CD4-positive, alpha-beta T cell (primary cell): ENCODE measurements at regions not wholly inside any gene's neighbourhood (a gene's known extent, or its start where the extent isn't known, plus 50 kb on each side); places are given as distances from the start of the nearest gene placed in this dataset.

Source experiments
- ATAC-seq: fragments of 200-7000 bp; cut with Tn5 transposase; one replicate; pipeline ENCODE4 v1.10.0; 2022; ENCODE audit warnings: mild to moderate bottlenecking; ENCODE audit not compliant: poor library complexity
- CTCF ChIA-PET: fragments of 350-600 bp; sonication (Branson Sonifier 250); formaldehyde crosslinking; loops from one replicate; lab custom pipeline; 2021; ENCODE audit warnings: antibody characterized with exemption, inconsistent platforms; lab: Charles Lee
- POLR2A ChIA-PET: fragments of 350-600 bp; sonication (Branson Sonifier 250); formaldehyde crosslinking; loops from one replicate; lab custom pipeline; 2021; ENCODE audit warnings: antibody characterized with exemption, inconsistent platforms; lab: Charles Lee
- DNase-seq, 14 experiments: peaks; one replicate each; pipeline ENCODE4 v3.0.0-alpha.2; 2013 to 2020; ENCODE audit warnings: mixed read lengths in 2 of 14
- H3K27ac ChIP-seq, 2 donors: one replicate each; pipeline versions ENCODE4 v1.5.1 to v1.7.0; 2013; ENCODE audit warnings: low read length in 2 of 2, low read depth in 1 of 2, mild to moderate bottlenecking in 1 of 2
- H3K27me3 ChIP-seq, 2 experiments: 1 replicate in 1 of 2; 2 replicates in 1 of 2; pipeline versions ENCODE4 v1.6.1 to v1.7.0; 2013; ENCODE audit warnings: low read length in 2 of 2, control low read depth in 1 of 2, mild to moderate bottlenecking in 1 of 2, moderate library complexity in 1 of 2; ENCODE audit not compliant: insufficient read depth in 2 of 2, control insufficient read depth in 1 of 2
- H3K36me3 ChIP-seq: one replicate; pipeline ENCODE4 v1.6.1; 2013; ENCODE audit warnings: low read length, control low read depth; ENCODE audit not compliant: insufficient read depth
- H3K4me1 ChIP-seq: one replicate; pipeline ENCODE4 v1.6.1; 2013; ENCODE audit warnings: low read length, control low read depth; ENCODE audit not compliant: insufficient read depth
- H3K4me3 ChIP-seq: one replicate; pipeline ENCODE4 v1.5.1; 2013; ENCODE audit warnings: mild to moderate bottlenecking, low read length, moderate library complexity
- H3K9me3 ChIP-seq, 2 experiments: 1 replicate in 1 of 2; 2 replicates in 1 of 2; pipeline versions ENCODE4 v1.6.1 to v1.7.0; 2013; ENCODE audit warnings: low read length in 2 of 2, mild to moderate bottlenecking in 2 of 2, control low read depth in 1 of 2, moderate library complexity in 1 of 2; ENCODE audit not compliant: control insufficient read depth in 1 of 2, insufficient read depth in 1 of 2
- H3K27ac Mint-ChIP-seq: one replicate; pipeline ENCODE4 v1.8.0; 2020; ENCODE audit warnings: mixed read lengths
- H3K27me3 Mint-ChIP-seq: one replicate; pipeline ENCODE4 v1.8.0; 2021; ENCODE audit warnings: mixed read lengths
- H3K36me3 Mint-ChIP-seq: one replicate; pipeline ENCODE4 v1.8.0; 2021; ENCODE audit warnings: low read depth, mixed read lengths
- H3K4me1 Mint-ChIP-seq: one replicate; pipeline ENCODE4 v1.8.0; 2021; ENCODE audit warnings: low read depth, mixed read lengths
- H3K4me3 Mint-ChIP-seq: one replicate; pipeline ENCODE4 v1.8.0; 2020; ENCODE audit warnings: mild to moderate bottlenecking, mixed read lengths
- H3K9me3 Mint-ChIP-seq: one replicate; pipeline ENCODE4 v1.8.0; 2020; ENCODE audit warnings: mixed read lengths
- intact Hi-C, 2 experiments: fragments of 100-400 bp; cut with DNase I in 1 of 2; cut with micrococcal nuclease in 1 of 2; formaldehyde crosslinking; loops; one replicate each; pipeline versions ENCODE4 v1.15.1 to v1.9.0; 2023 to 2025; cut with DNase I, micrococcal nuclease
- TF ChIP-seq, protein P1 (sequence below): fragments of 200-600 bp; IDR thresholded peaks from one replicate; pipeline ENCODE4 v1.8.0; 2022; ENCODE audit warnings: antibody characterized with exemption, mild to moderate bottlenecking

DNA sequence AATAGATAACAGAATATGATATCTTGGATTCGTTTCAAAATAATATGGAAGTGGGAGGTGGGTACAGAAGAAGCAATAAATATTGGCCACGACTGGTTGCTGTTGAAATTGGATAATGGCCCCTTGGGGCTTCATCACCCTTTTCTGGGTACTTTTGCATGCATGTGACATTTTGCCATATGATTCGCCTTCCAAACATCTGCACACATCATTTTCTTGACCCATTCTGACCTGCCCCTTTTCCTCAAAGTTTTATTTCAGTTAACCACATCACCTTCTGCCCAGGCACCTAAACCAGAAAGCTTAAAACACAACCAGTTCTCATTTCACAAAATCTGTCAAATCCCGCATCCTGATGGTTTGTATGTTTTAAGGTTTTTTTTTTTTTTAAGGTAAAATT is 116.7 kb upstream of the AGAP1 start:
- Histone ChIP-seq H3K9me3 (peaks cover 0 to 3% of the 10 kb centered on the region in 2 experiments), H3K4me1 (no peaks in the 10 kb centered on the region), H3K27ac (no peak overlapping the region), H3K4me3 (no peak overlapping the region), H3K27me3 (peaks cover 0 to 7% of the 10 kb centered on the region in 2 experiments), H3K36me3 (no peaks in the 10 kb centered on the region)
- Mint-ChIP-seq H3K36me3 (no peaks in the 10 kb centered on the region), H3K4me1 (no peaks in the 10 kb centered on the region), H3K9me3 (no peaks in the 10 kb centered on the region), H3K27me3 (peaks cover 26% of the 10 kb centered on the region), H3K27ac (no peak overlapping the region), H3K4me3 (no peak overlapping the region)
- ATAC-seq, result no peak
- POLR2A ChIA-PET, result no interaction called here
- no peak for DNase-seq
- intact Hi-C loops, result no loop called here
- CTCF ChIA-PET, result no interaction called here
- TF ChIP-seq, protein P1, sequence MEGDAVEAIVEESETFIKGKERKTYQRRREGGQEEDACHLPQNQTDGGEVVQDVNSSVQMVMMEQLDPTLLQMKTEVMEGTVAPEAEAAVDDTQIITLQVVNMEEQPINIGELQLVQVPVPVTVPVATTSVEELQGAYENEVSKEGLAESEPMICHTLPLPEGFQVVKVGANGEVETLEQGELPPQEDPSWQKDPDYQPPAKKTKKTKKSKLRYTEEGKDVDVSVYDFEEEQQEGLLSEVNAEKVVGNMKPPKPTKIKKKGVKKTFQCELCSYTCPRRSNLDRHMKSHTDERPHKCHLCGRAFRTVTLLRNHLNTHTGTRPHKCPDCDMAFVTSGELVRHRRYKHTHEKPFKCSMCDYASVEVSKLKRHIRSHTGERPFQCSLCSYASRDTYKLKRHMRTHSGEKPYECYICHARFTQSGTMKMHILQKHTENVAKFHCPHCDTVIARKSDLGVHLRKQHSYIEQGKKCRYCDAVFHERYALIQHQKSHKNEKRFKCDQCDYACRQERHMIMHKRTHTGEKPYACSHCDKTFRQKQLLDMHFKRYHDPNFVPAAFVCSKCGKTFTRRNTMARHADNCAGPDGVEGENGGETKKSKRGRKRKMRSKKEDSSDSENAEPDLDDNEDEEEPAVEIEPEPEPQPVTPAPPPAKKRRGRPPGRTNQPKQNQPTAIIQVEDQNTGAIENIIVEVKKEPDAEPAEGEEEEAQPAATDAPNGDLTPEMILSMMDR, result no peak

DNA sequence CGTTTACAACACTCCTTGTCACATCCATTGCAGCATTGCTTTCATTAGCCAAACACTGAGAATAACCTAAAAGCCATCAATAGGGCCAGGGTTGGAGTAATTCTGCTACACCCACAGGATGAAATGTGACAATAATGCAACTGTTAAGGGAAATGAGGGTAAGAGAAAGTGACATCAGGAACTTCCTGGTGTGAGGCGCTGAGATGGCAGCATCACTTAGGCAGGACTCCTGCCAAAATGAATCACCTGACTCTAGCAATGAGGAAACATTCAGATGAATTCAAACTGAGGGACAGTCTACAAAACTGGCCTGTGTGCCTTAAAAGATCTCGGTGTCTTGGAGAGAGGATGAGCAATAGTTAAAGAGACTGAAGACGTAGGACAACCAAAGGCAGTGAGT is 115.6 kb upstream of the AGAP1 start:
- H3K9me3 ChIP-seq, result peaks cover 0 to 3% of the 10 kb centered on the region in 2 experiments
- no peaks in the 10 kb centered on the region for H3K4me1 ChIP-seq
- H3K4me3 Mint-ChIP-seq, result no peak overlapping the region
- ChIA-PET CTCF (no interaction called here), POLR2A (no interaction called here)
- H3K27me3 Mint-ChIP-seq, result peaks cover 26% of the 10 kb centered on the region
- DNase-seq, result no peak
- no peak overlapping the region for H3K4me3 ChIP-seq
- no peaks in the 10 kb centered on the region for H3K36me3 ChIP-seq
- no peak overlapping the region for H3K27ac Mint-ChIP-seq
- ATAC-seq, result no peak
- no peaks in the 10 kb centered on the region for H3K9me3 Mint-ChIP-seq
- intact Hi-C loops, result no loop called here
- no peak overlapping the region for H3K27ac ChIP-seq
- H3K27me3 ChIP-seq, result peaks cover 0 to 7% of the 10 kb centered on the region in 2 experiments
- TF ChIP-seq, protein P1, result no peak
- no peaks in the 10 kb centered on the region for H3K4me1 Mint-ChIP-seq
- H3K36me3 Mint-ChIP-seq, result no peaks in the 10 kb centered on the region

DNA sequence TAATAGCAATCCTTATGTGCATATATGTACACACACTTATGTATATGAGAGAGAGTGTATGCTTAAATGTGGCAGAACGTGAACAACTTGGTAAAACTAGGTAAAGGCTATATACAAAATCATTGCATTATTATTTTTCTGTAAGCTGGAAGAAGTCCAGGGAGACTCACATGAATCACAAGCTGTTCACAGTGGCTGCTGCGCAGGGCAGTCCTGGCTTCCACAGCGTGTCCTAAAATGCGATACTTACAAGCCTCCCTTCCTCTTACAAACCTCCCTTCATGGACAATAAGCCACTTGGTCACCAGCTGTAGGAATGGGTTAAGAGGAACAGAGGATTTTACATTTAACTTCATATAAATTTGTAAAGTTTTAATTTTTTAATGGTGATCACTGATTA is 114.9 kb upstream of the AGAP1 start:
- H3K36me3 Mint-ChIP-seq, result no peaks in the 10 kb centered on the region
- H3K27ac Mint-ChIP-seq, result no peak overlapping the region
- no peaks in the 10 kb centered on the region for H3K9me3 Mint-ChIP-seq
- Histone ChIP-seq H3K4me3 (no peak overlapping the region), H3K27me3 (peaks cover 0 to 7% of the 10 kb centered on the region in 2 experiments), H3K36me3 (no peaks in the 10 kb centered on the region), H3K27ac (no peak overlapping the region), H3K4me1 (no peaks in the 10 kb centered on the region), H3K9me3 (peaks cover 0 to 3% of the 10 kb centered on the region in 2 experiments)
- TF ChIP-seq, protein P1, result no peak
- H3K27me3 Mint-ChIP-seq, result peaks cover 26% of the 10 kb centered on the region
- ATAC-seq (no peak), DNase-seq (no peak)
- H3K4me3 Mint-ChIP-seq, result no peak overlapping the region
- intact Hi-C loops, result no loop called here
- CTCF ChIA-PET, result no interaction called here
- no peaks in the 10 kb centered on the region for H3K4me1 Mint-ChIP-seq
- POLR2A ChIA-PET, result no interaction called here
